Effector memory CD4-positive, alpha-beta T cell (primary cell): ENCODE measurements at regions not wholly inside any gene's neighbourhood (a gene's known extent, or its start where the extent isn't known, plus 50 kb on each side); places are given as distances from the start of the nearest gene placed in this dataset.
"Not testable (repeated sequence)": the region's sequence is repeated elsewhere in the genome, so short reads cannot be mapped to it uniquely, and the experiment has no call there.

Experiments used
- DNase-seq, 3 donors: peaks; one replicate each; pipeline ENCODE4 v3.0.0-alpha.2; 2020
- H3K27ac ChIP-seq: 2 replicates; pipeline ENCODE4 v1.7.0; 2013; ENCODE audit warnings: mild to moderate bottlenecking, low read length, moderate library complexity; ENCODE audit not compliant: insufficient read depth, poor library complexity, severe bottlenecking
- H3K27me3 ChIP-seq: replicated peaks from 2 replicates; pipeline ENCODE4 v1.7.0; 2013; ENCODE audit warnings: mild to moderate bottlenecking, low read length; ENCODE audit not compliant: insufficient read depth, control insufficient read depth, poor library complexity, severe bottlenecking
- H3K36me3 ChIP-seq: 2 replicates; pipeline ENCODE4 v1.7.0; 2013; ENCODE audit warnings: mild to moderate bottlenecking, low read length, moderate library complexity; ENCODE audit not compliant: control insufficient read depth, insufficient read depth
- H3K4me1 ChIP-seq: 2 replicates; pipeline ENCODE4 v1.7.0; 2013; ENCODE audit warnings: low read length, mild to moderate bottlenecking; ENCODE audit not compliant: control insufficient read depth, insufficient read depth, poor library complexity, severe bottlenecking
- H3K4me3 ChIP-seq: 2 replicates; pipeline ENCODE4 v1.7.0; 2013; ENCODE audit warnings: low read length, low read depth, mild to moderate bottlenecking; ENCODE audit not compliant: insufficient read depth, poor library complexity, severe bottlenecking
- H3K9me3 ChIP-seq: 2 replicates; pipeline ENCODE4 v1.7.0; 2013; ENCODE audit warnings: mild to moderate bottlenecking, low read length, moderate library complexity; ENCODE audit not compliant: control insufficient read depth

- H3K9me3 ChIP-seq: no peaks in the 10 kb centered on the region
- H3K4me3 ChIP-seq: no peak overlapping the region
- H3K27me3 ChIP-seq: peaks cover 4% of the 10 kb centered on the region
- H3K4me1 ChIP-seq: no peaks in the 10 kb centered on the region
- no peak overlapping the region for H3K27ac ChIP-seq
- no peaks in the 10 kb centered on the region for H3K36me3 ChIP-seq
- no peak for DNase-seq
Measured at GRCh38 chr20:59485576-59486454, 118.5 kb upstream of the PHACTR3 start.

DNA sequence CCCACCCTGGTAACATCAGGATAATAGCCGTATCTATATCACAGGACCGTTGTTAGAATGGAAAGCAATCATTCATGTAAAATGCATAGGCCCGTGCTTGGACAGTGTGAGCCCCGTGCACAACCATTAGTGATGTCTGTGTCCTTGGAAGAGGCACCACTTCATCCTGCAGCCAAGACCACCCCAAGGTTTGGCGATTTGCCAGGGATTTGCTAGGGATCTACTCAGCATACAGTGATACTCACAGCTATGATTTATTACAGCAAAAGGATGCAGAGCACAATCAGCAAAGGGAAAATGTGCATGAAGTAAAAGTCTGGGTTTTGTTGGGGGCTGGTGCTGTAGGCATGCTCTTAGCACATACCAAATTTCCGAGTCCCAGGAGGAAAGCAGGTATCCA lies 115.9 kb upstream of the PHACTR3 start:
- not testable (repeated sequence) for H3K36me3 ChIP-seq, DNase-seq, H3K9me3 ChIP-seq, H3K27ac ChIP-seq, H3K4me3 ChIP-seq, H3K27me3 ChIP-seq, H3K4me1 ChIP-seq

- DNase-seq, H3K4me1 ChIP-seq: not testable (repeated sequence)
Measured at GRCh38 chr20:59490196-59491004, 113.9 kb upstream of the PHACTR3 start.

GRCh38 chr20:59491884-59492283 lies 112.5 kb upstream of the PHACTR3 start:
- Histone ChIP-seq H3K27me3 (peaks cover 5% of the 10 kb centered on the region), H3K9me3 (no peaks in the 10 kb centered on the region), H3K4me1 (no peaks in the 10 kb centered on the region), H3K4me3 (no peak overlapping the region), H3K27ac (no peak overlapping the region), H3K36me3 (no peaks in the 10 kb centered on the region)
- no peak for DNase-seq

More at GRCh38 chr20:59490196-59491004, 113.9 kb upstream of the PHACTR3 start:
- not testable (repeated sequence) for H3K27me3 ChIP-seq, H3K9me3 ChIP-seq, H3K36me3 ChIP-seq, H3K27ac ChIP-seq, H3K4me3 ChIP-seq

DNA sequence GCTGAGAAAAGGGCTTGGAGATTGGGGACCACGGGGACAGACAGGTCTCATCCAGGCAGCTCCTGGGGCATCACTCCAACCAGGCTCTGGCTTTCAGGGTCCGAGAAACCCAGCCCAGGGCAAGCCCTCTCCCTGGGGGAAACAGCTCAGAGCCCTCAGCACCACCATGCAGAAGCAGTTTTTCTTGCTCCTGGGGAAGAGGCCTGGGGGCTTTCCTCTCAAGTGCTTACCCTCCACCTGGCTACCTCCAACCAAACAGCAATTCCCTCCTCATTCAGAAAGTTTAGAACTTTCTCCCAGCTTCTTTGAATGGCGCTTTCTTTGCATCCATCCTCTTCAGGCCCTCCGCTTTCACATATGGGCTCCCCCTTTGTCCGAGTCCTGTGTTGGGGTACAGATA lies 110.4 kb upstream of the PHACTR3 start:
- Histone ChIP-seq H3K36me3 (no peaks in the 10 kb centered on the region), H3K4me1 (no peaks in the 10 kb centered on the region), H3K4me3 (no peak overlapping the region), H3K27me3 (peaks cover 10% of the 10 kb centered on the region), H3K27ac (no peak overlapping the region), H3K9me3 (no peaks in the 10 kb centered on the region)
- no peak for DNase-seq

GRCh38 chr20:59495166-59495565 lies 109.2 kb upstream of the PHACTR3 start:
- no peak overlapping the region for H3K27ac ChIP-seq
- no peaks in the 10 kb centered on the region for H3K9me3 ChIP-seq
- peaks cover 10% of the 10 kb centered on the region for H3K27me3 ChIP-seq
- H3K4me3 ChIP-seq: no peak overlapping the region
- H3K36me3 ChIP-seq: no peaks in the 10 kb centered on the region
- H3K4me1 ChIP-seq: no peaks in the 10 kb centered on the region
- DNase-seq: no peak

- H3K4me3 ChIP-seq: no peak overlapping the region
- H3K4me1 ChIP-seq: no peaks in the 10 kb centered on the region
- H3K9me3 ChIP-seq: no peaks in the 10 kb centered on the region
- no peak overlapping the region for H3K27ac ChIP-seq
- H3K36me3 ChIP-seq: no peaks in the 10 kb centered on the region
- peak; percentile 11 to 42 (median 18) for DNase-seq
- H3K27me3 ChIP-seq: peaks cover 10% of the 10 kb centered on the region
Measured at GRCh38 chr20:59495894-59496510, 108.3 kb upstream of the PHACTR3 start.

- H3K27ac ChIP-seq: no peak overlapping the region
- peaks cover 10% of the 10 kb centered on the region for H3K27me3 ChIP-seq
- no peaks in the 10 kb centered on the region for H3K4me1 ChIP-seq
- DNase-seq: no peak
- H3K9me3 ChIP-seq: no peaks in the 10 kb centered on the region
- no peaks in the 10 kb centered on the region for H3K36me3 ChIP-seq
- no peak overlapping the region for H3K4me3 ChIP-seq
Measured at GRCh38 chr20:59498291-59498690, 106.0 kb upstream of the PHACTR3 start.

DNA sequence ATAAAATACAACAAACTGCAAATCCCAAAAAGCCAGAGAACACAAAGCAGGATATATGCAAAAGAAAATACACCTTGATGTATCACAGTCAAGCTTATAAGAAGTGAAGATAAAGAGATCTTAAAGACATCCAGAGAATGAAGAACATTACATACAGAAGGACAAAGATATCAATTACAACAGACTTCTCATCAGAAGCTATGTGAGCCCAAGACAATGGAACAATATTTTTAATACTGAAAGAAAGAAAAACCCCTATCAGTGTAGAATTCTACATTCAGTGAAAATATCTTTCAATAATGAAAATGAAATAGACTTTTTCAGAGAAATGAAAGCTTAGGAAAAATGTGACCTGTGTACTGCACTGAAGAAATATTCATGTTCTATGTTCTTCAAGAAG lies 104.5 kb upstream of the PHACTR3 start:
- no peaks in the 10 kb centered on the region for H3K36me3 ChIP-seq
- H3K9me3 ChIP-seq: no peaks in the 10 kb centered on the region
- no peaks in the 10 kb centered on the region for H3K4me1 ChIP-seq
- H3K4me3 ChIP-seq: no peak overlapping the region
- DNase-seq: no peak
- no peak overlapping the region for H3K27ac ChIP-seq
- peaks cover 10% of the 10 kb centered on the region for H3K27me3 ChIP-seq

- H3K27ac ChIP-seq: no peak overlapping the region
- no peaks in the 10 kb centered on the region for H3K36me3 ChIP-seq
- no peaks in the 10 kb centered on the region for H3K4me1 ChIP-seq
- H3K27me3 ChIP-seq: no peaks in the 10 kb centered on the region
- H3K4me3 ChIP-seq: no peak overlapping the region
- no peak for DNase-seq
- H3K9me3 ChIP-seq: no peaks in the 10 kb centered on the region
Measured at GRCh38 chr20:59508729-59509128, 95.6 kb upstream of the PHACTR3 start.
